NCI-H1048 (cell line): ENCODE measurements at regions not wholly inside any gene's neighbourhood (a gene's known extent, or its start where the extent isn't known, plus 50 kb on each side); places are given as distances from the start of the nearest gene placed in this dataset.

Source experiments
- DNase-seq: peaks from one replicate; lab custom pipeline; 2025; lab: John Stamatoyannopoulos, UW

- no peak for DNase-seq
These were observed 96.8 kb upstream of the AGR3 start for GRCh38 chr7:16978358-16979244.

- DNase-seq, result no peak
These were observed 98.8 kb upstream of the AGR3 start for GRCh38 chr7:16980539-16980938.

- peak; percentile 12 for DNase-seq
These were observed 101.0 kb upstream of the AGR3 start for GRCh38 chr7:16982640-16983350.

- no peak for DNase-seq
These were observed 102.6 kb upstream of the AGR3 start for GRCh38 chr7:16984375-16984774.

- DNase-seq, result no peak
These were observed 103.8 kb upstream of the AGR3 start for GRCh38 chr7:16985621-16986020.

GRCh38 chr7:16986755-16987154 is 105.0 kb upstream of the AGR3 start:
- no peak for DNase-seq

GRCh38 chr7:16989811-16990413 is 108.1 kb upstream of the AGR3 start:
- DNase-seq, result peak; percentile 7

GRCh38 chr7:16991551-16991950 is 109.8 kb upstream of the AGR3 start:
- DNase-seq, result no peak

GRCh38 chr7:16993543-16993942 is 111.8 kb upstream of the AGR3 start:
- no peak for DNase-seq

GRCh38 chr7:16998481-16999051 is 116.8 kb upstream of the AGR3 start:
- no peak for DNase-seq

- DNase-seq, result no peak
These were observed 117.9 kb upstream of the AGR3 start for GRCh38 chr7:16999541-17000267.

GRCh38 chr7:17005271-17005670 is 123.5 kb upstream of the AGR3 start:
- no peak for DNase-seq

- no peak for DNase-seq
These were observed 126.1 kb upstream of the AGR3 start for GRCh38 chr7:17007841-17008240.

- no peak for DNase-seq
These were observed 127.4 kb upstream of the AGR3 start for GRCh38 chr7:17009007-17009719.

GRCh38 chr7:17009933-17010332 is 128.2 kb upstream of the AGR3 start:
- no peak for DNase-seq

- no peak for DNase-seq
These were observed 129.0 kb upstream of the AGR3 start for GRCh38 chr7:17010637-17011300.

- no peak for DNase-seq
These were observed 131.4 kb upstream of the AGR3 start for GRCh38 chr7:17013204-17013603.

GRCh38 chr7:17014686-17015085 is 132.9 kb upstream of the AGR3 start:
- no peak for DNase-seq

- DNase-seq, result no peak
These were observed 133.8 kb upstream of the AGR3 start for GRCh38 chr7:17015598-17016031.

- no peak for DNase-seq
These were observed 134.7 kb upstream of the AGR3 start for GRCh38 chr7:17016402-17017010.
